Stomach smooth muscle (tissue), 2 donors: ENCODE measurements at regions not wholly inside any gene's neighbourhood (a gene's known extent, or its start where the extent isn't known, plus 50 kb on each side); places are given as distances from the start of the nearest gene placed in this dataset.
"Not testable (repeated sequence)": the region's sequence is repeated elsewhere in the genome, so short reads cannot be mapped to it uniquely, and the experiment has no call there.

Source experiments
- H3K27ac ChIP-seq: one replicate; pipeline ENCODE4 v1.7.0; 2013; ENCODE audit warnings: mild to moderate bottlenecking, low read length, inconsistent platforms
- H3K27me3 ChIP-seq, 2 donors: one replicate each; pipeline ENCODE4 v1.7.0; 2013; ENCODE audit warnings: low read length in 2 of 2; ENCODE audit not compliant: insufficient read depth in 2 of 2, control insufficient read depth in 1 of 2
- H3K36me3 ChIP-seq, 2 donors: one replicate each; pipeline ENCODE4 v1.7.0; 2013; ENCODE audit warnings: low read length in 2 of 2; ENCODE audit not compliant: control insufficient read depth in 2 of 2, insufficient read depth in 2 of 2
- H3K4me1 ChIP-seq: one replicate; pipeline ENCODE4 v1.7.0; 2013; ENCODE audit warnings: low read length; ENCODE audit not compliant: control insufficient read depth, insufficient read depth
- H3K4me3 ChIP-seq, 2 donors: one replicate each; pipeline ENCODE4 v1.7.0; 2013; ENCODE audit warnings: low read length in 2 of 2
- H3K9ac ChIP-seq, 2 donors: one replicate each; pipeline ENCODE4 v1.7.0; 2013; ENCODE audit warnings: low read length in 2 of 2, mild to moderate bottlenecking in 1 of 2
- H3K9me3 ChIP-seq, 2 donors: one replicate each; pipeline ENCODE4 v1.7.0; 2013; ENCODE audit warnings: low read length in 2 of 2; ENCODE audit not compliant: control insufficient read depth in 2 of 2
- donor health status: healthy.
- donor health status: Pancreatic carcinoma.

GRCh38 chr12:30578426-30578825 is 117.2 kb downstream of the IPO8 start:
- H3K4me3 ChIP-seq, result no peak overlapping the region
- H3K27me3 ChIP-seq, result no peaks in the 10 kb centered on the region
- peaks cover 0 to 4% of the 10 kb centered on the region in 2 donors for H3K9me3 ChIP-seq
- H3K27ac ChIP-seq, result no peak overlapping the region
- H3K9ac ChIP-seq, result no peak overlapping the region
- H3K4me1 ChIP-seq, result peaks cover 9% of the 10 kb centered on the region
- peaks cover 0 to 3% of the 10 kb centered on the region in 2 donors for H3K36me3 ChIP-seq

GRCh38 chr12:30573145-30573544 is 122.5 kb downstream of the IPO8 start:
- Histone ChIP-seq H3K4me1 (peaks cover 6% of the 10 kb centered on the region), H3K4me3 (no peak overlapping the region), H3K36me3 (no peaks in the 10 kb centered on the region), H3K9ac (no peak overlapping the region), H3K27ac (no peak overlapping the region), H3K27me3 (no peaks in the 10 kb centered on the region), H3K9me3 (no peaks in the 10 kb centered on the region)

GRCh38 chr12:30570211-30570890 is 125.3 kb downstream of the IPO8 start:
- H3K36me3 ChIP-seq, result no peaks in the 10 kb centered on the region
- H3K27me3 ChIP-seq, result no peaks in the 10 kb centered on the region
- H3K4me1 ChIP-seq, result peaks cover 6% of the 10 kb centered on the region
- peaks cover 0 to 4% of the 10 kb centered on the region in 2 donors for H3K9me3 ChIP-seq
- H3K27ac ChIP-seq, result no peak overlapping the region
- H3K4me3 ChIP-seq, result no peak overlapping the region
- no peak overlapping the region for H3K9ac ChIP-seq

- no peaks in the 10 kb centered on the region for H3K27me3 ChIP-seq
- no peak overlapping the region for H3K9ac ChIP-seq
- no peaks in the 10 kb centered on the region for H3K36me3 ChIP-seq
- no peak overlapping the region for H3K27ac ChIP-seq
- H3K9me3 ChIP-seq, result peaks cover 0 to 4% of the 10 kb centered on the region in 2 donors
- no peak overlapping the region for H3K4me3 ChIP-seq
- H3K4me1 ChIP-seq, result peaks cover 6% of the 10 kb centered on the region
These were observed 126.2 kb downstream of the IPO8 start for GRCh38 chr12:30569426-30569825.

GRCh38 chr12:30568453-30568852 is 127.2 kb downstream of the IPO8 start:
- Histone ChIP-seq H3K36me3 (no peaks in the 10 kb centered on the region), H3K4me3 (no peak overlapping the region), H3K9ac (no peak overlapping the region), H3K9me3 (peaks cover 0 to 4% of the 10 kb centered on the region in 2 donors), H3K27ac (no peak overlapping the region), H3K27me3 (no peaks in the 10 kb centered on the region), H3K4me1 (peaks cover 6% of the 10 kb centered on the region)

GRCh38 chr12:30567082-30567481 is 128.6 kb downstream of the IPO8 start:
- Histone ChIP-seq H3K4me3 (no peak overlapping the region), H3K27me3 (no peaks in the 10 kb centered on the region), H3K9me3 (peaks cover 0 to 4% of the 10 kb centered on the region in 2 donors), H3K4me1 (peaks cover 6% of the 10 kb centered on the region), H3K36me3 (no peaks in the 10 kb centered on the region), H3K27ac (no peak overlapping the region), H3K9ac (no peak overlapping the region)

GRCh38 chr12:30564394-30564793 is 131.3 kb downstream of the IPO8 start:
- no peaks in the 10 kb centered on the region for H3K27me3 ChIP-seq
- no peak overlapping the region for H3K4me3 ChIP-seq
- no peak overlapping the region for H3K27ac ChIP-seq
- no peak overlapping the region for H3K9ac ChIP-seq
- peaks cover 0 to 4% of the 10 kb centered on the region in 2 donors for H3K9me3 ChIP-seq
- H3K36me3 ChIP-seq, result no peaks in the 10 kb centered on the region
- H3K4me1 ChIP-seq, result no peaks in the 10 kb centered on the region

- Histone ChIP-seq H3K27ac (no peak overlapping the region), H3K4me3 (no peak overlapping the region), H3K36me3 (no peaks in the 10 kb centered on the region), H3K9ac (no peak overlapping the region), H3K9me3 (peaks cover 0 to 3% of the 10 kb centered on the region in 2 donors), H3K27me3 (no peaks in the 10 kb centered on the region), H3K4me1 (no peaks in the 10 kb centered on the region)
These were observed 147.5 kb downstream of the IPO8 start for GRCh38 chr12:30548203-30548602.

GRCh38 chr12:30546121-30546520 is 149.5 kb downstream of the IPO8 start:
- no peaks in the 10 kb centered on the region for H3K27me3 ChIP-seq
- H3K36me3 ChIP-seq, result no peaks in the 10 kb centered on the region
- H3K9ac ChIP-seq, result no peak overlapping the region
- H3K4me3 ChIP-seq, result no peak overlapping the region
- H3K9me3 ChIP-seq, result peaks cover 0 to 3% of the 10 kb centered on the region in 2 donors
- H3K4me1 ChIP-seq, result no peaks in the 10 kb centered on the region
- no peak overlapping the region for H3K27ac ChIP-seq

GRCh38 chr12:30544704-30545103 is 151.0 kb downstream of the IPO8 start:
- H3K4me3 ChIP-seq, H3K36me3 ChIP-seq, H3K27me3 ChIP-seq, H3K4me1 ChIP-seq, H3K27ac ChIP-seq, H3K9ac ChIP-seq, H3K9me3 ChIP-seq: not testable (repeated sequence)

GRCh38 chr12:30537228-30537627 is 158.4 kb downstream of the IPO8 start:
- Histone ChIP-seq H3K9me3 (no peaks in the 10 kb centered on the region), H3K27me3 (no peaks in the 10 kb centered on the region), H3K9ac (no peak overlapping the region), H3K4me1 (no peaks in the 10 kb centered on the region), H3K27ac (no peak overlapping the region), H3K4me3 (no peak overlapping the region), H3K36me3 (no peaks in the 10 kb centered on the region)
